ENCODE measurements at regions not wholly inside any gene's neighbourhood (a gene's known extent, or its start where the extent isn't known, plus 50 kb on each side); places are given as distances from the start of the nearest gene placed in this dataset.

GRCh38 chr10:125423569-125423968 lies 259.4 kb downstream of the TEX36 start (continued):
- TF ChIP-seq, protein P1, sequence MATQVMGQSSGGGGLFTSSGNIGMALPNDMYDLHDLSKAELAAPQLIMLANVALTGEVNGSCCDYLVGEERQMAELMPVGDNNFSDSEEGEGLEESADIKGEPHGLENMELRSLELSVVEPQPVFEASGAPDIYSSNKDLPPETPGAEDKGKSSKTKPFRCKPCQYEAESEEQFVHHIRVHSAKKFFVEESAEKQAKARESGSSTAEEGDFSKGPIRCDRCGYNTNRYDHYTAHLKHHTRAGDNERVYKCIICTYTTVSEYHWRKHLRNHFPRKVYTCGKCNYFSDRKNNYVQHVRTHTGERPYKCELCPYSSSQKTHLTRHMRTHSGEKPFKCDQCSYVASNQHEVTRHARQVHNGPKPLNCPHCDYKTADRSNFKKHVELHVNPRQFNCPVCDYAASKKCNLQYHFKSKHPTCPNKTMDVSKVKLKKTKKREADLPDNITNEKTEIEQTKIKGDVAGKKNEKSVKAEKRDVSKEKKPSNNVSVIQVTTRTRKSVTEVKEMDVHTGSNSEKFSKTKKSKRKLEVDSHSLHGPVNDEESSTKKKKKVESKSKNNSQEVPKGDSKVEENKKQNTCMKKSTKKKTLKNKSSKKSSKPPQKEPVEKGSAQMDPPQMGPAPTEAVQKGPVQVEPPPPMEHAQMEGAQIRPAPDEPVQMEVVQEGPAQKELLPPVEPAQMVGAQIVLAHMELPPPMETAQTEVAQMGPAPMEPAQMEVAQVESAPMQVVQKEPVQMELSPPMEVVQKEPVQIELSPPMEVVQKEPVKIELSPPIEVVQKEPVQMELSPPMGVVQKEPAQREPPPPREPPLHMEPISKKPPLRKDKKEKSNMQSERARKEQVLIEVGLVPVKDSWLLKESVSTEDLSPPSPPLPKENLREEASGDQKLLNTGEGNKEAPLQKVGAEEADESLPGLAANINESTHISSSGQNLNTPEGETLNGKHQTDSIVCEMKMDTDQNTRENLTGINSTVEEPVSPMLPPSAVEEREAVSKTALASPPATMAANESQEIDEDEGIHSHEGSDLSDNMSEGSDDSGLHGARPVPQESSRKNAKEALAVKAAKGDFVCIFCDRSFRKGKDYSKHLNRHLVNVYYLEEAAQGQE (IDR thresholded peaks at IDR 0.05; ENCODE audit: low read depth, low read length), result no peak
- TF ChIP-seq RCOR1 (IDR thresholded peaks at IDR 0.05; ENCODE audit: low read length), result no peak
- TF ChIP-seq JUND (IDR thresholded peaks at IDR 0.05), result no peak
- TF ChIP-seq EZH2phosphoT487 (IDR thresholded peaks at IDR 0.05; ENCODE audit: borderline replicate concordance, low read depth), result no peak
- TF ChIP-seq SIN3A (IDR thresholded peaks at IDR 0.05; ENCODE audit: borderline replicate concordance, low read depth, low read length), result no peak
- no peak for TF ChIP-seq TEAD4 (IDR thresholded peaks at IDR 0.05; ENCODE audit: borderline replicate concordance, insufficient read depth)
- TF ChIP-seq GABPA (IDR thresholded peaks at IDR 0.05; ENCODE audit: low read depth), result no peak
- no peak for TF ChIP-seq NRF1 (IDR thresholded peaks at IDR 0.05; ENCODE audit: low read depth, low read length)
- no peak for TF ChIP-seq RXRA (IDR thresholded peaks at IDR 0.05; ENCODE audit: borderline replicate concordance, low read depth)

DNA sequence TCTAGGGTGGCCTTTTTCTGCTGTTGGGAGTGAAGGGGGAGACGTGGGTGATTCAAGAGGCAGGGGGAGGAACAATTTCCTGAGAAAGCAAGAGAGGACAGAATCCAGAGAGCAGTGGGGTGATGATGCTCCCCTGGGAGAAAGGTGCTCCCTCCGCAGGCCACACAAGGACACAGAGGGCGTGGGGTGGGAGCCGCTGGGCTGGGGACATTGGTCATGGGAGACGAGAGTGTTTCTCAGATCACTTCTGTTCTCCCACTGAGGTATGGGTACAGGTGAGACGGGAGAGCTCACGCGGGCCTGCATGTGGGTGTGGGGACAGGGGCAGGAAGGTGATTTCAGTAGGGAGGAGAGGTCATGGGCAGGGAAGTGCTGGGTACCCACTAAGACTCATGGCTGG lies 259.5 kb upstream of the CTBP2 start:
- H3K4me2 ChIP-seq, result no peak overlapping the region
- H3K36me3 ChIP-seq (replicated peaks in 1 of 2; ENCODE audit: control insufficient read depth in 1 of 2, insufficient read depth in 2 of 2, low read length in 1 of 2), result no peaks in the 10 kb centered on the region
- no peak overlapping the region for H3K4me3 ChIP-seq (ENCODE audit: low read depth in 2 of 2, low read length in 1 of 2)
- ChIA-PET POLR2A (no interaction called here), CTCF (no interaction called here)
- H3K4me1 ChIP-seq (ENCODE audit: control insufficient read depth in 1 of 2, insufficient read depth in 2 of 2, low read depth in 1 of 2, low read length in 1 of 2), result no peaks in the 10 kb centered on the region
- no peak overlapping the region for H3K27ac ChIP-seq (ENCODE audit: low read depth in 2 of 2, low read length in 1 of 2)
- H4K20me1 ChIP-seq (ENCODE audit: insufficient read depth), result no peaks in the 10 kb centered on the region
- DNase-seq, result no peak
- no peaks in the 10 kb centered on the region for H3K27me3 ChIP-seq (ENCODE audit: insufficient read depth)
- H3K9ac ChIP-seq, result no peak overlapping the region
- H3F3A ChIP-seq (replicated peaks; ENCODE audit: insufficient read depth), result no peaks in the 10 kb centered on the region
- WGBS (ENCODE audit: low lambda C conversion rate), result 58% methylated on average over 8 of the region's 8 CpGs
- no peak for TF ChIP-seq RFX5 (IDR thresholded peaks at IDR 0.05; ENCODE audit: low read length)
- no peak for TF ChIP-seq MXI1 (IDR thresholded peaks at IDR 0.05; ENCODE audit: low read depth, low read length)
- no peak for TF ChIP-seq SIN3A (IDR thresholded peaks at IDR 0.05; ENCODE audit: borderline replicate concordance, low read depth, low read length)
- H3K9me3 ChIP-seq, result no peaks in the 10 kb centered on the region
- no peaks in the 10 kb centered on the region for H3K79me2 ChIP-seq (ENCODE audit: insufficient read depth)
- H2AFZ ChIP-seq (ENCODE audit: low read depth), result no peak overlapping the region
- no peaks in the 10 kb centered on the region for H3K9me2 ChIP-seq

DNA sequence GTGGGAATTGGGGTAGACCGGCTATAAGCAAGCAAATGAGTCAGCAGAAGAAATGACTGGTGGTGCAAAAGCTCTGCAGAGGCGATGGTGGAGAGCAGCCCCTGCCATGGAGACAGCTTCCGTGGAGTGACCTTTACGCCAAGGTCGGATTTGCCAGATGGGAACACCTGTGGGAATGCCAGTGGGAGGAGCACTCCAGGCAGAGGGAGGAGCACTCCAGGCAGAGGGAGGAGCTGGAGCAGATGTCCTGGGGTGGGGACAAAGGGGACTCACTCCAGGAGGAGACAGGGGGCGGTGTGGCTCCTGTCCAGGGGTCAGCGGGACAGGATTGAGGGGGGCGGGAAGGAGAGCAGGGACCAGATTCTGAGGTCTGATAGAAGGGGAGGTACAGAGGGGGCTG lies 258.8 kb upstream of the CTBP2 start:
- no peaks in the 10 kb centered on the region for H3F3A ChIP-seq (replicated peaks; ENCODE audit: insufficient read depth)
- no peaks in the 10 kb centered on the region for H3K79me2 ChIP-seq (ENCODE audit: insufficient read depth)
- no peaks in the 10 kb centered on the region for H3K36me3 ChIP-seq (replicated peaks in 1 of 2; ENCODE audit: control insufficient read depth in 1 of 2, insufficient read depth in 2 of 2, low read length in 1 of 2)
- no peak overlapping the region for H3K4me2 ChIP-seq
- H3K9me3 ChIP-seq, result no peaks in the 10 kb centered on the region
- H3K27ac ChIP-seq (ENCODE audit: low read depth in 2 of 2, low read length in 1 of 2), result no peak overlapping the region
- H3K27me3 ChIP-seq (ENCODE audit: insufficient read depth), result no peaks in the 10 kb centered on the region
- CTCF ChIA-PET, result no interaction called here
- no peak overlapping the region for H3K9ac ChIP-seq
- H3K4me1 ChIP-seq (ENCODE audit: control insufficient read depth in 1 of 2, insufficient read depth in 2 of 2, low read depth in 1 of 2, low read length in 1 of 2), result no peaks in the 10 kb centered on the region
- no peak overlapping the region for H2AFZ ChIP-seq (ENCODE audit: low read depth)
- POLR2A ChIA-PET, result no interaction called here
- WGBS (ENCODE audit: low lambda C conversion rate), result 49% methylated on average over 8 of the region's 8 CpGs
- DNase-seq, result no peak
- TF ChIP-seq, protein P1 (IDR thresholded peaks at IDR 0.05; ENCODE audit: low read depth, low read length), result no peak
- H4K20me1 ChIP-seq (ENCODE audit: insufficient read depth), result no peaks in the 10 kb centered on the region
- no peak overlapping the region for H3K4me3 ChIP-seq (ENCODE audit: low read depth in 2 of 2, low read length in 1 of 2)
- H3K9me2 ChIP-seq, result no peaks in the 10 kb centered on the region

Measured in SK-N-SH (cell line).